DND-41 (cell line): ENCODE measurements at regions not wholly inside any gene's neighbourhood (a gene's known extent, or its start where the extent isn't known, plus 50 kb on each side); places are given as distances from the start of the nearest gene placed in this dataset.

ENCODE experiments used
- CTCF ChIP-seq: IDR thresholded peaks from 2 replicates; pipeline ENCODE4 v1.5.1; 2012; ENCODE audit warnings: borderline replicate concordance, low read length, moderate library complexity, mild to moderate bottlenecking; ENCODE audit not compliant: poor library complexity, severe bottlenecking; ENCODE audit errors: extremely low read depth
- EZH2 ChIP-seq: IDR thresholded peaks from 3 replicates; pipeline ENCODE4 v1.6.1; 2012; ENCODE audit warnings: borderline replicate concordance, low read depth, mild to moderate bottlenecking, moderate library complexity, low read length, inconsistent platforms; ENCODE audit not compliant: severe bottlenecking

- no peak for TF ChIP-seq CTCF
- TF ChIP-seq EZH2: no peak
Measured at GRCh38 chr7:148484486-148484885, 106.1 kb upstream of the C7orf33 start.
